ENCODE measurements at regions not wholly inside any gene's neighbourhood (a gene's known extent, or its start where the extent isn't known, plus 50 kb on each side); places are given as distances from the start of the nearest gene placed in this dataset.
A peak's percentile ranks its signal among the peaks of the same experiment; 100 is the strongest.

- H3K27ac ChIP-seq (ENCODE audit: low read depth in 1 of 2, low read length in 2 of 2): no peak overlapping the region
- peaks cover 2 to 9% (median 3%) of the 10 kb centered on the region in 4 donors for H3K4me1 ChIP-seq (ENCODE audit: control insufficient read depth in 4 of 4, insufficient read depth in 4 of 4, low read length in 3 of 4)
- TF ChIP-seq GABPA (IDR thresholded peaks at IDR 0.05 in 1 of 2, conservative IDR thresholded peaks at IDR 0.05 in 1 of 2): no peak
- no peak for TF ChIP-seq YY1 (IDR thresholded peaks at IDR 0.05)
- no peak for TF ChIP-seq SP1 (IDR thresholded peaks at IDR 0.05)
- no peak for TF ChIP-seq HNF4A (conservative IDR thresholded peaks at IDR 0.05)
- H3K36me3 ChIP-seq (ENCODE audit: control insufficient read depth in 4 of 4, insufficient read depth in 3 of 4, low read depth in 1 of 4, low read length in 3 of 4): no peaks in the 10 kb centered on the region
- DNase-seq (ENCODE audit: low spot score): no peak
- H3K4me3 ChIP-seq (ENCODE audit: low read depth in 1 of 3, low read length in 3 of 3): no peak overlapping the region
- WGBS: 92% methylated on average over 2 of the region's 2 CpGs
- no peak overlapping the region for H3K9ac ChIP-seq (ENCODE audit: low read depth in 1 of 2, low read length in 2 of 2)
- no peaks in the 10 kb centered on the region for H3K27me3 ChIP-seq (ENCODE audit: control insufficient read depth in 4 of 4, insufficient read depth in 4 of 4, low read length in 3 of 4)
- no peaks in the 10 kb centered on the region for H3K9me3 ChIP-seq (ENCODE audit: control insufficient read depth in 4 of 4, low read length in 3 of 4)
Measured at GRCh38 chr6:56758553-56758952, 115.9 kb upstream of the DST start.

- Histone ChIP-seq H3K4me3 (ENCODE audit: low read depth in 1 of 3, low read length in 3 of 3) (no peak overlapping the region), H3K36me3 (ENCODE audit: control insufficient read depth in 4 of 4, insufficient read depth in 3 of 4, low read depth in 1 of 4, low read length in 3 of 4) (no peaks in the 10 kb centered on the region), H3K27me3 (ENCODE audit: control insufficient read depth in 4 of 4, insufficient read depth in 4 of 4, low read length in 3 of 4) (no peaks in the 10 kb centered on the region), H3K9ac (ENCODE audit: low read depth in 1 of 2, low read length in 2 of 2) (no peak overlapping the region), H3K9me3 (ENCODE audit: control insufficient read depth in 4 of 4, low read length in 3 of 4) (no peaks in the 10 kb centered on the region), H3K4me1 (ENCODE audit: control insufficient read depth in 4 of 4, insufficient read depth in 4 of 4, low read length in 3 of 4) (peaks cover 2 to 11% (median 3%) of the 10 kb centered on the region in 4 donors), H3K27ac (ENCODE audit: low read depth in 1 of 2, low read length in 2 of 2) (no peak overlapping the region)
- no peak for TF ChIP-seq REST (IDR thresholded peaks at IDR 0.05)
- no peak for TF ChIP-seq HNF4G (IDR thresholded peaks at IDR 0.05)
- no peak for TF ChIP-seq MAX (IDR thresholded peaks at IDR 0.05)
- TF ChIP-seq RXRA (IDR thresholded peaks at IDR 0.05): no peak
- TF ChIP-seq EGR1 (IDR thresholded peaks at IDR 0.05; ENCODE audit: low read depth in 2 of 2): no peak
- no peak for TF ChIP-seq YY1 (IDR thresholded peaks at IDR 0.05)
- no peak for TF ChIP-seq CTCF (IDR thresholded peaks at IDR 0.05; ENCODE audit: low read depth, low read length, missing input control)
- no peak for TF ChIP-seq SP1 (IDR thresholded peaks at IDR 0.05)
- no peak for DNase-seq (ENCODE audit: low spot score)
Measured at GRCh38 chr6:56758120-56758519, 115.4 kb upstream of the DST start.

- Histone ChIP-seq H3K9me3 (ENCODE audit: control insufficient read depth in 4 of 4, low read length in 3 of 4) (no peaks in the 10 kb centered on the region), H3K4me3 (ENCODE audit: low read depth in 1 of 3, low read length in 3 of 3) (no peak overlapping the region), H3K27ac (ENCODE audit: low read depth in 1 of 2, low read length in 2 of 2) (no peak overlapping the region), H3K9ac (ENCODE audit: low read depth in 1 of 2, low read length in 2 of 2) (no peak overlapping the region), H3K27me3 (ENCODE audit: control insufficient read depth in 4 of 4, insufficient read depth in 4 of 4, low read length in 3 of 4) (no peaks in the 10 kb centered on the region), H3K36me3 (ENCODE audit: control insufficient read depth in 4 of 4, insufficient read depth in 3 of 4, low read depth in 1 of 4, low read length in 3 of 4) (no peaks in the 10 kb centered on the region), H3K4me1 (ENCODE audit: control insufficient read depth in 4 of 4, insufficient read depth in 4 of 4, low read length in 3 of 4) (peaks cover 2 to 11% (median 3%) of the 10 kb centered on the region in 4 donors)
- DNase-seq (ENCODE audit: low spot score): no peak
- TF ChIP-seq RAD21 (IDR thresholded peaks at IDR 0.05) (peak; percentile 97), CTCF (IDR thresholded peaks at IDR 0.05; ENCODE audit: low read depth, low read length, missing input control) (peak; percentile 75), EGR1 (IDR thresholded peaks at IDR 0.05; ENCODE audit: low read depth in 2 of 2) (no peak)
- 41% methylated on average over 1 of the region's 1 CpG for whole genome bisulfite sequencing
Measured at GRCh38 chr6:56757588-56757984, 114.9 kb upstream of the DST start.
